BJ (cell line): ENCODE measurements at regions not wholly inside any gene's neighbourhood (a gene's known extent, or its start where the extent isn't known, plus 50 kb on each side); places are given as distances from the start of the nearest gene placed in this dataset.

Experiments
- CTCF ChIA-PET: fragments of 350-600 bp; formaldehyde crosslinking; extraction: SDS; loops from one replicate; lab custom pipeline; 2021; ENCODE audit warnings: antibody characterized with exemption, inconsistent platforms; lab: Yijun Ruan, JAX
- POLR2A ChIA-PET: fragments of 300-600 bp; sonication (Branson Sonifier 250); formaldehyde crosslinking; extraction: SDS; loops from one replicate; lab custom pipeline; 2021; ENCODE audit warnings: antibody characterized with exemption; lab: Charles Lee
- DNase-seq: peaks from one replicate; pipeline ENCODE4 v3.0.0-alpha.2; 2011; ENCODE audit warnings: low read depth
- H3K27me3 ChIP-seq: 2 replicates; pipeline ENCODE4 v1.6.0; 2011; ENCODE audit warnings: low read length; ENCODE audit not compliant: control insufficient read depth, insufficient read depth
- H3K36me3 ChIP-seq: 2 replicates; pipeline ENCODE4 v1.5.1; 2011; ENCODE audit warnings: low read length; ENCODE audit not compliant: control insufficient read depth, insufficient read depth
- H3K4me3 ChIP-seq: 2 replicates; pipeline ENCODE4 v1.5.1; 2011; ENCODE audit warnings: low read depth, mild to moderate bottlenecking, control low read depth, low read length
- TF ChIP-seq, protein P1 (sequence below): IDR thresholded peaks from 2 replicates; pipeline ENCODE4 v1.5.1; 2011; ENCODE audit warnings: low read depth, mild to moderate bottlenecking, control low read depth, inconsistent platforms, low read length, moderate library complexity; ENCODE audit not compliant: insufficient read depth

DNA sequence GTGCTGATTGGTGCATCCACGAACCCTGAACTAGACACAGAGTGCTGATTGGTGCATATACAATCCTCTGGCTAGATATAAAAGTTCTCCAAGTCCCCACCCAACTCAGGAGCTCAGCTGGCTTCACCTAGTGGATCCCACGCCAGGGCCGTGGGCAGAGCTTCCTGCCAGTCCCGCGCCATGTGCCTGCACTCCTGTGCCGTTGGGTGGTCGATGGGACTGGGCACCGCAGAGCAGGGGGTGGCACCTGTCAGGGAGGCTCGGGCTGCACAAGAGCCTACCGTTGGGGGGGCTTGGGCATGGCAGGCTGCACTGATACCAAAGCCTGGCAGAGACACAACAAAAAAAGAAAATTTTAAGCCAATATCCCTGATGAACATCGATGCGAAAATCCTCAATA is 185.4 kb upstream of the ASCC3 start:
- Histone ChIP-seq H3K36me3 (no peaks in the 10 kb centered on the region), H3K27me3 (no peaks in the 10 kb centered on the region), H3K4me3 (no peak overlapping the region)
- ChIA-PET CTCF (interaction anchor here (2.4 kb wide), 1 partner anchor 8 kb away, joined by 8 read pairs; no protein-coding TSS in a partner anchor), POLR2A (no interaction called here)
- DNase-seq, result no peak
- TF ChIP-seq, protein P1, sequence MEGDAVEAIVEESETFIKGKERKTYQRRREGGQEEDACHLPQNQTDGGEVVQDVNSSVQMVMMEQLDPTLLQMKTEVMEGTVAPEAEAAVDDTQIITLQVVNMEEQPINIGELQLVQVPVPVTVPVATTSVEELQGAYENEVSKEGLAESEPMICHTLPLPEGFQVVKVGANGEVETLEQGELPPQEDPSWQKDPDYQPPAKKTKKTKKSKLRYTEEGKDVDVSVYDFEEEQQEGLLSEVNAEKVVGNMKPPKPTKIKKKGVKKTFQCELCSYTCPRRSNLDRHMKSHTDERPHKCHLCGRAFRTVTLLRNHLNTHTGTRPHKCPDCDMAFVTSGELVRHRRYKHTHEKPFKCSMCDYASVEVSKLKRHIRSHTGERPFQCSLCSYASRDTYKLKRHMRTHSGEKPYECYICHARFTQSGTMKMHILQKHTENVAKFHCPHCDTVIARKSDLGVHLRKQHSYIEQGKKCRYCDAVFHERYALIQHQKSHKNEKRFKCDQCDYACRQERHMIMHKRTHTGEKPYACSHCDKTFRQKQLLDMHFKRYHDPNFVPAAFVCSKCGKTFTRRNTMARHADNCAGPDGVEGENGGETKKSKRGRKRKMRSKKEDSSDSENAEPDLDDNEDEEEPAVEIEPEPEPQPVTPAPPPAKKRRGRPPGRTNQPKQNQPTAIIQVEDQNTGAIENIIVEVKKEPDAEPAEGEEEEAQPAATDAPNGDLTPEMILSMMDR, result no peak

DNA sequence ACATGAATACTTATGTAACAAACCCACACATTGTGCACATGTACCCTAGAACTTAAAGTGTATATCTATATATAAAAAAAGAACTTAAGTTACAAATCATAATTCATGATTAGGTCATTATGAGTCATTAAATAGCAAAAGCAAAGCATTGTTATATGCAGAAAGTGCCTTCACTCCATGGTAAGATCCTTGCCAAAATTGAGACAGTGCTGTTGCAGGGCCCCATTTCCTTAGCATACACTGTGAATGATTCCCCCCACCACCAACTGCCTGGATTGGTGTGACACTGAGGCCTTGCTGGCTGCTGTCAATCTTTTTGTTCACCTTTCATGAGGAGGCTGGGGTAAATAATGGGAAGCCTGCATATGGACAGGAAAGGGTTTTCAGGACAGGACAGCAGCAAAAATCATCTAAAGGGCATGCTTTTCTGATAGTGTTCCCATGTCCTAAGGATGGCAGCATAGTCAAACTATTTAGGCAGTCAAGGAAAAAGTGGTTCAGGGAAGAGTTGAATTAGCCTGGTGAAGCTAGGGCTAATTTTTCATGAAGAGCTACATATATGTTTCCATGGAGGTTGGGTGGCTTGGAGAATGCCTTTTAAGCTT is 188.2 kb upstream of the ASCC3 start:
- CTCF ChIA-PET, result no interaction called here
- Histone ChIP-seq H3K36me3 (no peaks in the 10 kb centered on the region), H3K4me3 (no peak overlapping the region), H3K27me3 (no peaks in the 10 kb centered on the region)
- TF ChIP-seq, protein P1, result 0 out of 2 replicates have a peak, but pooled peaks have one; percentile 17
- POLR2A ChIA-PET, result no interaction called here
- DNase-seq, result no peak

GRCh38 chr6:101070044-101070608 is 189.0 kb upstream of the ASCC3 start:
- CTCF ChIA-PET, result interaction anchor here (2.2 kb wide), 1 partner anchor 11 kb away, joined by 7 read pairs; no protein-coding TSS in a partner anchor
- TF ChIP-seq, protein P1, result no peak

DNA sequence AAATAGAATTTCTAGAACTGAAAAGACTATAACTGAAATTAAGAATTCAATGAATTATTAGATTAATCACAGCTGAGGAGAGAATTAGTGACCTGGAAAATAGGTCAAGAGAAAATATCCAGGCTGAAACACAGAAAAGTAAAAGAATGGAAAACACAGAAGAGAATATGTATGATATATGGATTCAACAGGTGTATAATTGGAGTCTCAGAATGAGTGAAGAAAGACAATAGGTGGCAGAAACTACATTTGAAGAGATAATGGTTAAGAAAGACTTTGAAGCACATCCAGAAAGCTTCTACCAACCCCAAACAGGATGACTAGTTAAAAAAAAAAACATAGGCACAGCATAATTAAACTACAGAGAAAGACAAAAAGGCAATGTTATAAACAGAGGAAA is 196.2 kb upstream of the ASCC3 start:
- no peak for DNase-seq
- ChIA-PET CTCF (no interaction called here), POLR2A (no interaction called here)
- Histone ChIP-seq H3K36me3 (no peaks in the 10 kb centered on the region), H3K4me3 (no peak overlapping the region), H3K27me3 (no peaks in the 10 kb centered on the region)
- TF ChIP-seq, protein P1, result no peak

More at GRCh38 chr6:101070044-101070608, 189.0 kb upstream of the ASCC3 start:
- H3K4me3 ChIP-seq, result no peak overlapping the region
- no peak for DNase-seq
- H3K36me3 ChIP-seq, result no peaks in the 10 kb centered on the region
- no peaks in the 10 kb centered on the region for H3K27me3 ChIP-seq
- POLR2A ChIA-PET, result no interaction called here

DNA sequence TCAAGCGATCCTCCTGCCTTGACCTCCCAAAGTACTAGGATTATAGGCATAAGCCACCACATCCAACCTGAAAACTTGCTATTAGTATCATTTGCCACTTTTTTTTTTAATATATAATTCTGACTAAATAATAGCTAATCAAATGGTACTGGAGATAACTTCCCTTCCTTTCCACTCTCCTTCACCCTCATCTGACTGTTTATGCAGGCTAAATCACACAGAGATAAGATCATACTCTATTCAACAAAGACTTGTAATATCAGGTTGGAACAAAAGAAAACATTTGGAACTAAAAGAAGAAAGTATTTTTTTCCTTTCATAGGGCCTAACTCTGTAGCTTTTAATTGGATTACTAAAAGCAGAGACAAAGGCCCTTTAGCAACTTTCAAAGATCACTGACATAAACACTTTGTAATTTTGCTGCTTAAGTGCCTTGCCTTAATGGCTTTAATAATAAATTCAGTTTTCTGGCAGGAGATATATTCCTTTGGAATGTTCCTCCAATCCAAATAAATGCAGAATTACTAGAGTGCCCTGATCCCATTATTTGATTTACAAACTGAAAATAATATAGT is 198.7 kb upstream of the ASCC3 start:
- no peak for DNase-seq
- Histone ChIP-seq H3K4me3 (no peak overlapping the region), H3K27me3 (no peaks in the 10 kb centered on the region), H3K36me3 (no peaks in the 10 kb centered on the region)
- TF ChIP-seq, protein P1, result no peak
- ChIA-PET CTCF (interaction anchor here (0.6 kb wide), 1 partner anchor 160 kb away, joined by 3 read pairs; no protein-coding TSS in a partner anchor), POLR2A (no interaction called here)
